Testis (tissue), 2 donors: ENCODE measurements at regions not wholly inside any gene's neighbourhood (a gene's known extent, or its start where the extent isn't known, plus 50 kb on each side); places are given as distances from the start of the nearest gene placed in this dataset.
"Not testable (repeated sequence)": the region's sequence is repeated elsewhere in the genome, so short reads cannot be mapped to it uniquely, and the experiment has no call there.

Experiments used
- POLR2A ChIP-seq: fragments of 450-650 bp; IDR thresholded peaks from one replicate; pipeline ENCODE4 v1.6.1; 2017; ENCODE audit warnings: antibody characterized with exemption, mild to moderate bottlenecking, moderate library complexity
- TF ChIP-seq, protein P1 (sequence below), 3 experiments: fragments of 450-650 bp in 2 of 3; fragments of 200-600 bp in 1 of 3; sonication (generic) in 1 of 3; IDR thresholded peaks; one replicate each; pipeline ENCODE4 v1.5.1; 2016 to 2019; ENCODE audit warnings: antibody characterized with exemption in 3 of 3, mild to moderate bottlenecking in 2 of 3, moderate library complexity in 1 of 3

DNA sequence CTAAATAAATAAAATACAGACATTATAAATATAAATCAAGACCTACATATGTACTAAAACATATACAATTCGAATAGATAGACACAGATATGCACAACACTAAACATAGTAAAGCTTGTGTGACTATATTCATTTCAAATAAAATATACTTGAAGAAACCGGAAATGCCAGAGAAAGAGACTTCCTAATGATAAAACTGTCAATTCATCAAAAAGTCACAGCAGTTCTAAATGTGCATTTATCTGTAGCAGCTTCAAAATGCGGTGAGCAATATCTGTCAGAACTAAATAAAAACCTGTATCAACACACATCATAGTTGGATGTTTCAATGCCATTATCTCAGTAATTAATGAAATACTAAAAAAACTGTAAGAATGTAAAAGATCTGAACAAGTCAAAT lies 86.1 kb upstream of the IGFBPL1 start:
- TF ChIP-seq POLR2A, result not testable (repeated sequence)
- TF ChIP-seq, protein P1, sequence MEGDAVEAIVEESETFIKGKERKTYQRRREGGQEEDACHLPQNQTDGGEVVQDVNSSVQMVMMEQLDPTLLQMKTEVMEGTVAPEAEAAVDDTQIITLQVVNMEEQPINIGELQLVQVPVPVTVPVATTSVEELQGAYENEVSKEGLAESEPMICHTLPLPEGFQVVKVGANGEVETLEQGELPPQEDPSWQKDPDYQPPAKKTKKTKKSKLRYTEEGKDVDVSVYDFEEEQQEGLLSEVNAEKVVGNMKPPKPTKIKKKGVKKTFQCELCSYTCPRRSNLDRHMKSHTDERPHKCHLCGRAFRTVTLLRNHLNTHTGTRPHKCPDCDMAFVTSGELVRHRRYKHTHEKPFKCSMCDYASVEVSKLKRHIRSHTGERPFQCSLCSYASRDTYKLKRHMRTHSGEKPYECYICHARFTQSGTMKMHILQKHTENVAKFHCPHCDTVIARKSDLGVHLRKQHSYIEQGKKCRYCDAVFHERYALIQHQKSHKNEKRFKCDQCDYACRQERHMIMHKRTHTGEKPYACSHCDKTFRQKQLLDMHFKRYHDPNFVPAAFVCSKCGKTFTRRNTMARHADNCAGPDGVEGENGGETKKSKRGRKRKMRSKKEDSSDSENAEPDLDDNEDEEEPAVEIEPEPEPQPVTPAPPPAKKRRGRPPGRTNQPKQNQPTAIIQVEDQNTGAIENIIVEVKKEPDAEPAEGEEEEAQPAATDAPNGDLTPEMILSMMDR (IDR thresholded peaks at IDR 0.05), result not testable (repeated sequence)
